Brain microvascular endothelial cell (primary cell): ENCODE measurements at regions not wholly inside any gene's neighbourhood (a gene's known extent, or its start where the extent isn't known, plus 50 kb on each side); places are given as distances from the start of the nearest gene placed in this dataset.
A peak's percentile ranks its signal among the peaks of the same experiment; 100 is the strongest.

Source experiments
- DNase-seq: peaks from one replicate; pipeline ENCODE4 v3.0.0-alpha.2; 2020
- H3K27ac ChIP-seq: fragments of 250-450 bp; sonication (Bioruptor Pico); 2 replicates; pipeline ENCODE4 v1.5.1; 2020; ENCODE audit warnings: mild to moderate bottlenecking, moderate library complexity
- H3K27me3 ChIP-seq: fragments of 250-450 bp; sonication (Bioruptor Pico); replicated peaks from 2 replicates; pipeline ENCODE4 v1.5.1; 2020; ENCODE audit warnings: mild to moderate bottlenecking
- H3K36me3 ChIP-seq: fragments of 250-450 bp; sonication (Bioruptor Pico); replicated peaks from 2 replicates; pipeline ENCODE4 v1.5.1; 2020; ENCODE audit warnings: mild to moderate bottlenecking
- H3K4me3 ChIP-seq: 2 replicates; pipeline ENCODE4 v1.5.1; 2011; ENCODE audit warnings: low read depth, mild to moderate bottlenecking, control low read depth, low read length, moderate library complexity
- CTCF ChIP-seq: IDR thresholded peaks from 2 replicates; pipeline ENCODE4 v1.5.1; 2011; ENCODE audit warnings: low read depth, mild to moderate bottlenecking, moderate library complexity, low read length, control low read depth, inconsistent platforms; ENCODE audit errors: missing control alignments
- in situ Hi-C: cut with HindIII; loops from 2 replicates; pipeline ENCODE4 v1.10.0; 2017; ENCODE audit warnings: low sequenced_read_pairs, low pct_ligation_motif_present

DNA sequence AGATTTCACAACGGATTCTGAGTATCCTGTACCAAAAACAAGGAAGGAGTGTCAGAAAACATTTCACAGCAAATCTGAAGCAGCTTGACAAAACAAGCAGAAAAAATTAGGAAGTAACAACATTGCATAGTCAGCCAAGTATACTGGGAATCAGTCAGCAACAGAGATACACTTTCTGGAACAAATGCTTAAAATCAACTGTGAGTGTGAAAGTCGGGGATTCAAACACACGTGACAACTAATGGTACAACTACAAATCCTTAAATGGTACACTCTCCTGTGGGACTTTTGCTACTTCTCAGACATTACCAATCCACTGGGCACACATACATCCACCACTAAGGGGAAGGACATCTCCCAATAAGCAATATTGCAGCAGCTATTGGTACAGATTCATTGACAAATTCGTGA, 296.6 kb upstream of the MME start:
- H3K4me3 ChIP-seq, result no peak overlapping the region
- no peak for TF ChIP-seq CTCF
- H3K36me3 ChIP-seq, result no peaks in the 10 kb centered on the region
- in situ Hi-C loops, result no loop called here
- H3K27ac ChIP-seq, result no peak overlapping the region
- no peak for DNase-seq
- no peaks in the 10 kb centered on the region for H3K27me3 ChIP-seq

DNA sequence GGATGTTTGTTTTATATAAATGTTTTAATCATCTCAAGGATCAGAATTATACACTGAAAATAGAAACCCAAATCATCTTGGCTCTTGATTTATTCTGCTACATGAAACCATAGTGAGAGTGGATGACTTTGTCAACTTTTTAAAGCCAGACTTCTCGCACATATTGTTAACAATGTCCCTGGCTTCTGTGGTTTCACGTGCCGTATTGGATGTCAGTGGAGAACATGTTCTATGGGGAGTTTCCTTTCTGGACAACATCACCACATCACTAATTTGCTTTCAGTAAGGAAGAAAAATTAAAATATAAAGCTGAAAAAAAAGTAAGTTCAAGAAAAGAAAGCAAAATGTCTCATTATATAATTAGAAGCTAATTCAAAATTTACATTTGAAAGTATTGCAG, 297.1 kb upstream of the MME start:
- in situ Hi-C loops, result no loop called here
- no peaks in the 10 kb centered on the region for H3K27me3 ChIP-seq
- no peak for TF ChIP-seq CTCF
- H3K4me3 ChIP-seq, result no peak overlapping the region
- no peak overlapping the region for H3K27ac ChIP-seq
- no peaks in the 10 kb centered on the region for H3K36me3 ChIP-seq
- DNase-seq, result no peak

DNA sequence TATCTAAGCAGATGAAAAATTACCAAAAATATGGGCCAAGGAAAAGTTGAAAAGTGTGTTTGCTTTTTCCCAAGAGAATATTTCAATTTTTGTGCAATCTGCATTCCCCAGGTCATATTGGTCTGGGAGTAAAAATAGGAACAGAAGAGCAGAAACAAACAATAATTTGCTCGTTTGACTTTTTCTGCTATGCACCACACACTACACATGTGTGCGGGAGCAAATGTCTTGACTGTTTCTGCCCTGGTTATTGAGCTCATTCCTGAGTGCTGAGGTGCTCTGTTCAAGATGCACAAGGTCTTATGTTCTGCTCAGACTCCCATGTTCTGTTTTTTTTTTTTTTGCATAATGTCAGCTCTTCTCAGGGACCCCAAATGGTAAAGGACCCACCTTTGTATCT, 298.0 kb upstream of the MME start:
- no peak for TF ChIP-seq CTCF
- Histone ChIP-seq H3K4me3 (no peak overlapping the region), H3K36me3 (no peaks in the 10 kb centered on the region), H3K27ac (no peak overlapping the region), H3K27me3 (no peaks in the 10 kb centered on the region)
- in situ Hi-C loops, result no loop called here
- no peak for DNase-seq

DNA sequence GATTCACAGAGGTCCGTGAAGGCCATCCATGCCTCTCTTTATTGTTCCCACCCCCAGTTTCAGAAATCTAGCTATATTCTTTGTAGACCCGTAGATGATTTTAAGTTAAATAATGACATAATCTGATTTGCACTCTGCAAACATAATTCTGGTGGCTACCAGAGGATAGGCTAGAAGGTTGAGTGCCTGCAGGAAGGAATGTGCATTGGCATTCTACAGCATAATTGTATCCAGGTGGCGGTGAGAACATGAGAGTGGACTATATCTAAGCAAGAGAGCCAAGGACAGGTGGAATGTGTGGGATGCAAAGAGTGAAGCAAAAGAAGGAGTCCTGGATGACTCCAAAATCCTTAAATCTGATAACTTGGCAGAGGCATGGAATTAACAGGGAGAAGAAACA, 298.5 kb upstream of the MME start:
- Histone ChIP-seq H3K36me3 (no peaks in the 10 kb centered on the region), H3K4me3 (no peak overlapping the region), H3K27ac (no peak overlapping the region), H3K27me3 (no peaks in the 10 kb centered on the region)
- no peak for DNase-seq
- in situ Hi-C loops, result no loop called here
- TF ChIP-seq CTCF, result peak; percentile 34

DNA sequence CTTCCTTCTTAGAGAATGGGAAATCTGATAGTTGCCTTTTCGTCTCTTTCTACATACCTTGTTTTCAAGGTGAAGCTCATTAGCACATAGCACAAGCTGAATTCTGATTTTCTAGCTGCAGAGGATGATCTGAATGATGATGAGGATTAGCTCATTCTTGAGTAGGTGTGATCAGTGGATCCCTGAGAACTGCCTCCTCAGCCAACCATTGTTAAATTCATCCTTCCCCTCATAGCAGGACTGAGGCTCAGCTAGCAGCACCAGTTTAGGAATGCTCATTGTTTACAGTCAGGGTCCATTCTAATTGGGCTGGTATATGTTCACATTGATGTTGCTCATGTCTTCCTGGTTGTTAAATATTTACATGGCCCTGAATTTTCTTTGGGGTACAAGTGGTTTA, 299.9 kb upstream of the MME start:
- no peak overlapping the region for H3K27ac ChIP-seq

More for the DNA sequence above, 299.9 kb upstream of the MME start:
- TF ChIP-seq CTCF, result no peak
- Histone ChIP-seq H3K4me3 (no peak overlapping the region), H3K36me3 (no peaks in the 10 kb centered on the region), H3K27me3 (no peaks in the 10 kb centered on the region)
- no peak for DNase-seq
- in situ Hi-C loops, result no loop called here
